ENCODE measurements at regions not wholly inside any gene's neighbourhood (a gene's known extent, or its start where the extent isn't known, plus 50 kb on each side); places are given as distances from the start of the nearest gene placed in this dataset.
"Not testable (repeated sequence)": the region's sequence is repeated elsewhere in the genome, so short reads cannot be mapped to it uniquely, and the experiment has no call there.

DNA sequence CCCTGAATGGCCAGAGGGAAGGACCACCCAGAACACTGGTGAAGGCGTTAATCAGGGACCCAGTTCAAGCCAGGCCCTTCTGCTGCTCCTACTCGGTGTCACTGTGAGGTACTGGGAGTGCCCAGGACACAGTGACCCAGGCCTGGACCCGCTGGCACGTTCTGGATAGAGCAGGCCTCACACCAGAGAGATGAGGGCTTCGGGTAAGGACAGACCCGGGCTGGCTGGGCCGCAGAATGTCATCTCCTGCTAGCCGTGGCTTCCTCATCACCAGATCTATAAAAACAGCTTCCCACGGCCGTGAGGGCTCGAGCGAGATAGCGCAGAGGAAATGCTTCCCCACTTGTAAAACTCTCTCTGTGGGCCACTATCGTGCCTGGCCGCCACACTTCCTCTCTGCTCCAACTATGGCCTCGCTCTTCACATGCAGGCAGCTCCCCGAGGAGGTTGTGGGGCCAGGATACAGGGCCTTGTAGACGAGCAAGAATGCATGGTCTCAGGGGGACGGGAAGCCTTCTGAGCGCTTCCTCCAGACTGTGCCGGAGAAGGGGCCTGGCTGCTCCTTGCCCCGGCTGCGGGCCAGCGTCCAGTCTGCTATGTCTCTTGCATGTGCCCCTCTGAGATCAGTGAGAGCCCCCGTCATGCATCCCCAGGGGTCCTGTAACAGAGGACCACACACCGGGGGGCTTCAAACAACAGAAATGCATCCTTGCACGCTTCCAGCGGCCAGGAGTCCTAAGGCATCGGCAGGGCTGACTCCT, 161.6 kb upstream of the ZNF469 start:
- DNase-seq (ENCODE audit: low spot score in 2 of 2); H3K27me3 ChIP-seq: not testable (repeated sequence)
- 58 to 70% methylated on average over 21 to 29 of the region's 29 CpGs for WGBS, 2 donors

DNA sequence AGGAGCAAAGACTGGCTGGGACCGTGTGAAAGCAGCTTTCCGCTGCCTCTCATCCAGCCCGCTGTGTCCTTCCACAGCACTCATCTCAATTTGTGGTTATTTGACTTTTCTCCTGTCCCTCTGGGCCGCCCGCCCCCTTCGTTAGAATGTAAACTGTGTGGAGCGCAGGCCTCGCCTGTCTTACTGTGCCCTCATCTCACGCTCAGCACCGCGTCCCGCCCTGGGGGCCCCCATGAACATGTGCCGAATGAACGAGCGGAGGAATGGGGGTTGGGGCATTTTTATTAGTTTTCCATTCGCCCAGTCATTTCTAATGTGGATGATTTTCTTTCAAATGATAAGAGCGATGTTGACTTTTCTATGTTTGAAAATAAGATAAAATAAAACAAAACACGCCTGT, 159.1 kb upstream of the ZNF469 start:
- not testable (repeated sequence) for H3K4me3 ChIP-seq; H3K27ac ChIP-seq; H3K36me3 ChIP-seq; H3K27me3 ChIP-seq; H3K9me3 ChIP-seq; H3K4me1 ChIP-seq; DNase-seq (ENCODE audit: low spot score in 2 of 2)
- WGBS, 2 donors: 73% methylated on average over 18 of the region's 18 CpGs

More for the DNA sequence above, 161.6 kb upstream of the ZNF469 start:
- H3K27ac ChIP-seq, H3K4me3 ChIP-seq, H3K36me3 ChIP-seq, H3K9me3 ChIP-seq, H3K4me1 ChIP-seq: not testable (repeated sequence)

DNA sequence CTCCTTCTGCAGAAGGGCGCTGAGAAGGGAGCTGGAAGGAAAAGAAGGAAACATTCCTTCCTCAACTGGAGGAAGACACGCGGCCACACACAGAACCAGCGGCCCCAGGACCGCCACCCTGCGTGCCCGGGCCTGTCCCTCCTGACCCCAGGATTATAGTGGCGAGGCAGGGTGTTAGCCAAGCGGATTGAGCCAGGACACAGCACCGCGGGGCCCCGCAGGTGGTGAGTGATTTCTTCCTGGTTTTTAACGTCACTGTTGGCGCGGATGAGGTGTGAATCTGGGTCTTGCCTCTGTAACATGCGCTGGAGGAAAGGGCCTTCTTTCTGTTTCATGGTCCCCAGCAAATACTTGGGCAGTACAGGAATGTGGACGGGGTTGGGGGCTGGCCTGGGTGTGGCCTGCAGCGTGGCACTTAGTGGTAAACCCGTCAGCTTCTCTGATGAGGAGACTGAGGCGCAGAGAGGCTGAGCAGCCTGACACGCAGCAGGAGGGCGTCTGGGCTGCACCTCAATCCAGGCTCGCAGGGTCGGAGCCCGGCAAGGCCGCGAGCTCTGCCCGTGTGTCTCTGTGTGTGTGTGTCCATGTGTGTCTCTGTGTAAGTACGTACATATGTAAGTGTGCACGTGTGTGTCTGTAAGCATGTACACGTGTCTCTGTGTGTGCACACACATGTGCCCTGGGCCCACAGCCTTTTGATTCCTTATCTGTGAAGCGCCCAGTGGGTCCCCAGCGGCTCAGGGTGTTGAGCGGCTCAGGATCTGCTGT, 158.4 kb upstream of the ZNF469 start:
- not testable (repeated sequence) for H3K27me3 ChIP-seq; H3K4me1 ChIP-seq; DNase-seq (ENCODE audit: low spot score in 2 of 2); H3K9me3 ChIP-seq; H3K27ac ChIP-seq; H3K36me3 ChIP-seq; H3K4me3 ChIP-seq
- 78 to 82% methylated on average over 34 of the region's 34 CpGs for WGBS, 2 donors

DNA sequence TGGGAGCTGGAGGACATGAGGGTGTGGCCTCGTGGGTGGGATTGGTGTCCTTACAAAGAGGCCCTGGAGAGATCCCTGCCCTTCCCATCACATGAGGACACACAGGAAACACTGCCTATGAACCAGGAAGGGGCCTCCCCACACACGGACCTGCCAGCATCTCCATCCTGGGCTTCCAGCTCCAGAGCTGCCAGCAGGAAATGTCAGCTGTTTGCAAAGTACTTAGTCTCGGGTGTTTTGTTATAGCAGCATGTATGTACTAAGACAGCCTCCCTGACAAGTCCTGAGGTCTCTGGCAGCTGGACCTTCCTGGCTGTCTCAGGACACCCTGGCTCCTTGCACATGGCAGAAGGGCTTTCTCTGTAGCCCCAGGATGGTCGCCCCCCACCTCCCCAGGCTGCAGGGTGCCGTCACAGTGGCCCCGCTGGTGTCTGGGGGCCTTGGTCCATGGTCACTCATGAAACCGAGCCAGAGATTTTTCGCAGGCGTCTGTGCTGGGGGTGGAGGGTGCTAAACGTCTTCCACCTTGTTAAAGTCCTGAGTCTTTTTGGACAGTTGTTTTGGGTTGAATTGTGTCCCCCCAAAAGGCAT, 157.0 kb upstream of the ZNF469 start:
- WGBS, 2 donors: 89 to 96% methylated on average over 7 of the region's 10 CpGs

GRCh38 chr16:88226302-88226701, 156.5 kb upstream of the ZNF469 start:
- not testable (repeated sequence) for H3K4me3 ChIP-seq; H3K36me3 ChIP-seq; H3K27me3 ChIP-seq; H3K4me1 ChIP-seq; DNase-seq (ENCODE audit: low spot score in 2 of 2); H3K27ac ChIP-seq; H3K9me3 ChIP-seq
- WGBS, 2 donors: 86 to 96% methylated on average over 13 to 14 of the region's 14 CpGs

More for the DNA sequence above, 157.0 kb upstream of the ZNF469 start:
- H3K36me3 ChIP-seq; DNase-seq (ENCODE audit: low spot score in 2 of 2); H3K27me3 ChIP-seq; H3K4me1 ChIP-seq; H3K4me3 ChIP-seq; H3K27ac ChIP-seq; H3K9me3 ChIP-seq: not testable (repeated sequence)

DNA sequence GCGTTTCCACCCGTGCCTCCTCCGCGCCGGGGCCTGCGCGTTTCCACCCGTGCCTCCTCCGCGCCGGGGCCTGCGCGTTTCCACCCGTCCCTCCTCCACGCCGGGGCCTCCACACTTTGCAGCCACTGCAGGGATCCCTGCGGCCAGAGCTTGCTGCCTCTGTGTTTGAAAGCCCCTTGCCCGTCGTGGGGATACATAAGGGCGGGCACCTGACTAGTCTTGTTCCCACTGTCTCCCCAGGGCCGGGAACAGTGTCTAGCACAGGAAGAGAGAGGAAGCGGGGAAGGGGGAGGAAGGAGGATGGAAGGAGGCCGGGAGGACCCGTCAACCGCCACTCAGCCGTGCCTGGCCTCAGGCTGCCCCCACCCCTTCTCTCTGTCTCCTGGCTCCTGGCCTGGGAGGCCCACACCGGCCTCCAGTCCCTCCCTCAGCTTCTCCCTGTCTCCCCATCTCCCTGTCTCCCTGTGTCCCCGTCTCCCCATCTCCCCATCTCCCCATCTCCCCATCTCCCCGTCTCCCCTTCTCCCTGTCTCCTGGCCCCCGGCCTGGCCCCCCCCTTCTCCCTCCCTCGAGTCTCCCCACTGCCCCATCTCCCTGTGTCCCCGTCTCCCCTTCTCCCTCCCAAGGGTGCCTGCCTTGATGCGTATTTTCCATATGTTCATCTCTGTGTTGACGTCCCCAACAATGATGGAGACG, 155.6 kb upstream of the ZNF469 start:
- H3K9me3 ChIP-seq; H3K36me3 ChIP-seq; H3K27ac ChIP-seq; H3K27me3 ChIP-seq; DNase-seq (ENCODE audit: low spot score in 2 of 2); H3K4me1 ChIP-seq; H3K4me3 ChIP-seq: not testable (repeated sequence)
- WGBS, 2 donors: 82 to 85% methylated on average over 32 to 35 of the region's 35 CpGs

GRCh38 chr16:88227722-88228482, 154.9 kb upstream of the ZNF469 start:
- not testable (repeated sequence) for H3K27me3 ChIP-seq; H3K36me3 ChIP-seq; H3K9me3 ChIP-seq; H3K27ac ChIP-seq; DNase-seq (ENCODE audit: low spot score in 2 of 2); H3K4me3 ChIP-seq; H3K4me1 ChIP-seq
- WGBS, 2 donors: 90% methylated on average over 19 to 33 of the region's 36 CpGs

DNA sequence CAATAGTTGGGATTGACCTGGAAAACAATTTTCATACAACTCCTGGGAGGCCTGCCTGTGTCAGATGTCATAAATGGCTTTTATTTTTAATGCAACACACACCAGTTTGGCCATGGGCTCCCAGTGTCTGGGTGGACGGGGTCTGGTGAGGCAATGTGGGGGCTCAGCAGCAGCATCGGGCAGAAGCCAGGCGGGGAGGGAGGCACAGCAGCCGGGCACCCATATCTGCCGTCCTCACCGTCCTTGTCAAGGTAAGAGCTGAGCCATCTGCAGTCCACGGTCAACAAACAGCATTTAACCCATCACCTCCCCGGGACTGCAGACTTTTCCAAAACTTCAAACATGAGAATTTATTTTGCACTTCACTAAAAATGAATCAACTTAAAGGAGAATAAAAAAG, 154.0 kb upstream of the ZNF469 start:
- H3K4me1 ChIP-seq; DNase-seq (ENCODE audit: low spot score in 2 of 2); H3K4me3 ChIP-seq; H3K27ac ChIP-seq; H3K36me3 ChIP-seq; H3K27me3 ChIP-seq; H3K9me3 ChIP-seq: not testable (repeated sequence)
- WGBS, 2 donors: 63 to 73% methylated on average over 8 of the region's 8 CpGs

DNA sequence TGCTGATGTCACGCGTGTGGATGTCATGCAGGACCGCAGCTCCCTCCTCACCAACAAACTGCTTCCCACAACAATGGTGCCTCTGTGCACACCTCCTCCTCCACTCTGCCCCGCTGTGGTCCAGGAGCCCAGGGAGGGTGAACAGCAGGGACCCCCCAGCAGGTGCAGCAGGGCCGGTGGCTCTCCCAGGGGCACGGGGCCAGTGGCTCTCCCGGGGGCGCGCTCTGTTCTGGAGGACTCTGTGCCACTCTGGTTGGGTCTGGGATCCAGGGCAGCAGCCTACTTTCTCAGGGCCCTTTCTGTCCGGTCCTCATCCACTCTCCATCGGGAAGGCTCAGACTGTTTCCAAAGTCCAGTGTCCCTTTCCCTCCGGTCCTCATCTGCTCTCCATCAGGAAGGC, 153.0 kb upstream of the ZNF469 start:
- not testable (repeated sequence) for H3K27me3 ChIP-seq; H3K27ac ChIP-seq; H3K4me1 ChIP-seq; H3K4me3 ChIP-seq; H3K9me3 ChIP-seq; H3K36me3 ChIP-seq; DNase-seq (ENCODE audit: low spot score in 2 of 2)
- WGBS, 2 donors: 87 to 97% methylated on average over 12 of the region's 12 CpGs

DNA sequence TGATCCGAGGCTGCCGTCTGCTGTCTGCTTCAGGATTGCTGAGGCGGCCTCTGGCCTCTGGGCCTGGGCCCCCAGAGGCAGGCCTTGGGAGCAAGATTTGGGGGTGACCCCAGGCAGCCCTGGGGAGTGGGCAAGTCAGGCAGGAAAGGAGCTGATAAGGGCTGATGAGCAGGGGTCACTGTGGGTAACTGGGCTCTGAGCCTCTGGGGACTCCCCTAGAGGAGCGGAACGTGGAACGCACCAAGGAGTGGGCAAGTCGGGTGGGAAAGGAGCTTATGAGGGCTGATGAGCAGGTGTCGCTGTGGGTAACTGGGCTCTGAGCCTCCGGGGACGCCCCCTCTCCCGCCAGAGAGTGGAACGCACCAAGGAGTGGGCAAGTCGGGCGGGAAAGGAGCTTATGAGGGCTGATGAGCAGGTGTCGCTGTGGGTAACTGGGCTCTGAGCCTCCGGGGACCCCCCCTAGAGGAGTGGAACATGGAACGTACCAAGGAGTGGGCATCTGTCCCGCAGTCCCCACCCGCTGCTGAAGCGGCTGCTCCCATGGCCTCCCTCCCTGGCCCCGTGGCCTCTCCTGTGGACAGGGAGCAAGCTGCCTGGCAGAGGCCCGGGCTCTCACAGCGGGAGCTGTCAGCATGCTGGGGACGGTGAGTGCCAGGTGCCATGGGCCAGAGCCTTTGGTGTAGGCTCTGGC, 152.3 kb upstream of the ZNF469 start:
- not testable (repeated sequence) for H3K9me3 ChIP-seq; H3K27ac ChIP-seq; H3K4me3 ChIP-seq; H3K27me3 ChIP-seq; H3K4me1 ChIP-seq; DNase-seq (ENCODE audit: low spot score in 2 of 2); H3K36me3 ChIP-seq
- WGBS, 2 donors: 95 to 97% methylated on average over 7 to 14 of the region's 24 CpGs

- H3K36me3 ChIP-seq; DNase-seq (ENCODE audit: low spot score in 2 of 2); H3K27ac ChIP-seq; H3K9me3 ChIP-seq; H3K4me3 ChIP-seq; H3K27me3 ChIP-seq; H3K4me1 ChIP-seq: not testable (repeated sequence)
- 92 to 96% methylated on average over 9 to 18 of the region's 19 CpGs for WGBS, 2 donors
Observed at GRCh38 chr16:88230967-88231615, 151.7 kb upstream of the ZNF469 start.

GRCh38 chr16:88231839-88232238, 150.9 kb upstream of the ZNF469 start:
- 86 to 92% methylated on average over 13 of the region's 13 CpGs for WGBS, 2 donors
- not testable (repeated sequence) for H3K27me3 ChIP-seq; DNase-seq (ENCODE audit: low spot score in 2 of 2); H3K9me3 ChIP-seq; H3K4me3 ChIP-seq; H3K4me1 ChIP-seq; H3K36me3 ChIP-seq; H3K27ac ChIP-seq
